ENCODE measurements at regions not wholly inside any gene's neighbourhood (a gene's known extent, or its start where the extent isn't known, plus 50 kb on each side); places are given as distances from the start of the nearest gene placed in this dataset.

GRCh38 chr9:110047955-110048402, 160.0 kb downstream of the C9orf152 start:
- in situ Hi-C loops (cut with HindIII; ENCODE audit: low sequenced_read_pairs): no loop called here

GRCh38 chr9:110048403-110048975, 159.5 kb downstream of the C9orf152 start:
- in situ Hi-C loops (cut with HindIII; ENCODE audit: low sequenced_read_pairs): no loop called here

- in situ Hi-C loops (cut with HindIII; ENCODE audit: low sequenced_read_pairs): no loop called here
Measured at GRCh38 chr9:110048976-110049698, 158.8 kb downstream of the C9orf152 start.

GRCh38 chr9:110049699-110050450, 158.1 kb downstream of the C9orf152 start:
- in situ Hi-C loops (cut with HindIII; ENCODE audit: low sequenced_read_pairs): loop anchor here (25.0 kb wide), 1 partner anchor 262 kb away; no protein-coding TSS in a partner anchor

GRCh38 chr9:110050925-110051355, 157.0 kb downstream of the C9orf152 start:
- in situ Hi-C loops (cut with HindIII; ENCODE audit: low sequenced_read_pairs): loop anchor here (25.0 kb wide), 1 partner anchor 261 kb away; no protein-coding TSS in a partner anchor

- in situ Hi-C loops (cut with HindIII; ENCODE audit: low sequenced_read_pairs): loop anchor here (25.0 kb wide), 1 partner anchor 256 kb away; no protein-coding TSS in a partner anchor
Measured at GRCh38 chr9:110056062-110056461, 151.9 kb downstream of the C9orf152 start.

GRCh38 chr9:110058304-110058953, 149.5 kb downstream of the C9orf152 start:
- in situ Hi-C loops (cut with HindIII; ENCODE audit: low sequenced_read_pairs): loop anchor here (25.0 kb wide), 1 partner anchor 254 kb away; no protein-coding TSS in a partner anchor

GRCh38 chr9:110059461-110059860, 148.5 kb downstream of the C9orf152 start:
- in situ Hi-C loops (cut with HindIII; ENCODE audit: low sequenced_read_pairs): loop anchor here (25.0 kb wide), 1 partner anchor 253 kb away; no protein-coding TSS in a partner anchor

GRCh38 chr9:110064803-110065202, 143.2 kb downstream of the C9orf152 start:
- in situ Hi-C loops (cut with HindIII; ENCODE audit: low sequenced_read_pairs): loop anchor here (25.0 kb wide), 1 partner anchor 247 kb away; no protein-coding TSS in a partner anchor

GRCh38 chr9:110065532-110065931, 142.4 kb downstream of the C9orf152 start:
- in situ Hi-C loops (cut with HindIII; ENCODE audit: low sequenced_read_pairs): loop anchor here (25.0 kb wide), 1 partner anchor 247 kb away; no protein-coding TSS in a partner anchor

GRCh38 chr9:110066929-110067716, 140.8 kb downstream of the C9orf152 start:
- in situ Hi-C loops (cut with HindIII; ENCODE audit: low sequenced_read_pairs): loop anchor here (25.0 kb wide), 1 partner anchor 245 kb away; no protein-coding TSS in a partner anchor

GRCh38 chr9:110068212-110068611, 139.7 kb downstream of the C9orf152 start:
- in situ Hi-C loops (cut with HindIII; ENCODE audit: low sequenced_read_pairs): loop anchor here (25.0 kb wide), 1 partner anchor 244 kb away; no protein-coding TSS in a partner anchor

GRCh38 chr9:110069326-110070248, 138.4 kb downstream of the C9orf152 start:
- in situ Hi-C loops (cut with HindIII; ENCODE audit: low sequenced_read_pairs): loop anchor here (25.0 kb wide), 1 partner anchor 243 kb away; no protein-coding TSS in a partner anchor

GRCh38 chr9:110072597-110073355, 135.2 kb downstream of the C9orf152 start:
- in situ Hi-C loops (cut with HindIII; ENCODE audit: low sequenced_read_pairs): loop anchor here (25.0 kb wide), 1 partner anchor 240 kb away; no protein-coding TSS in a partner anchor

GRCh38 chr9:110073356-110073905, 134.5 kb downstream of the C9orf152 start:
- in situ Hi-C loops (cut with HindIII; ENCODE audit: low sequenced_read_pairs): loop anchor here (25.0 kb wide), 1 partner anchor 239 kb away; no protein-coding TSS in a partner anchor

GRCh38 chr9:110076894-110077725, 130.8 kb downstream of the C9orf152 start:
- in situ Hi-C loops (cut with HindIII; ENCODE audit: low sequenced_read_pairs): no loop called here

All from DLD1 (cell line).